ENCODE measurements at regions not wholly inside any gene's neighbourhood (a gene's known extent, or its start where the extent isn't known, plus 50 kb on each side); places are given as distances from the start of the nearest gene placed in this dataset.

DNA sequence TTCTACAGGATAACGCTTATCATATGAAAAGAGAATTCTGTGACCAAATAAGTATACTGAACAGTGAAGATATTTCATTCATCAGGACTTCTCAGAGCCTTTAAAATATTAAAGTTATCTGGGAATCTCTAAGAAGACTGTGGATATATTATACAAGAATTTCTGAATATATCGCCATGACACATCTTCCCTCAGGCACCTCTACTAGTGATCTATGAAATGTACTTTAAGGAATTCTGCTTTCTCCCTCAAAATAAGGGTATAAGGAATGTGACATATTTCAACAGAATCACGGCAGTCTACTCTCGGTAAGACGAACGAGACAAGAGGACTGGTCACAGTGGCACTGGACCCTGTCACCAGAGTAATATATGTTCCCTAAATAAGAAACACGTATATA is 504.2 kb upstream of the PHF14 start:
- Histone ChIP-seq H3K27ac (ENCODE audit: low read depth, low read length) (no peak overlapping the region), H3K9me2 (ENCODE audit: insufficient read depth) (no peaks in the 10 kb centered on the region), H3K27me3 (ENCODE audit: insufficient read depth, low read length) (no peaks in the 10 kb centered on the region), H3K79me2 (ENCODE audit: insufficient read depth, low read length) (no peaks in the 10 kb centered on the region), H3K9me3 (ENCODE audit: control insufficient read depth in 1 of 2, insufficient read depth in 1 of 2, low read depth in 1 of 2, low read length in 2 of 2) (no peaks in the 10 kb centered on the region), H4K20me1 (ENCODE audit: insufficient read depth) (no peaks in the 10 kb centered on the region), H3K4me3 (replicated peaks in 1 of 2; ENCODE audit: low read depth in 1 of 2, low read length in 2 of 2) (no peak overlapping the region), H3K36me3 (ENCODE audit: control insufficient read depth in 1 of 2, insufficient read depth in 2 of 2, low read length in 2 of 2) (no peaks in the 10 kb centered on the region), H3K9ac (ENCODE audit: low read length) (no peak overlapping the region), H2AFZ (ENCODE audit: low read depth, low read length, poor library complexity, severe bottlenecking) (no peak overlapping the region), H3K4me1 (ENCODE audit: control insufficient read depth in 1 of 2, insufficient read depth in 2 of 2, low read length in 2 of 2) (no peaks in the 10 kb centered on the region), H3K4me2 (ENCODE audit: low read length) (no peak overlapping the region)
- no TSS peak for BruUV-seq (replicated peaks)
- intact Hi-C loops (cut with micrococcal nuclease) = no loop called here
- RAD21 ChIA-PET (ENCODE audit: low non-redundant PET in 1 of 2, low total read pairs in 2 of 2, uncharacterized antibody in 2 of 2, unreplicated experiment in 2 of 2) = no interaction called here
- POLR2A ChIA-PET = no interaction called here
- ATAC-seq = no peak
- no peak for DNase-seq (ENCODE audit: low read depth, low spot score)
- CTCF ChIA-PET = no interaction called here
- TF ChIP-seq, protein P1, sequence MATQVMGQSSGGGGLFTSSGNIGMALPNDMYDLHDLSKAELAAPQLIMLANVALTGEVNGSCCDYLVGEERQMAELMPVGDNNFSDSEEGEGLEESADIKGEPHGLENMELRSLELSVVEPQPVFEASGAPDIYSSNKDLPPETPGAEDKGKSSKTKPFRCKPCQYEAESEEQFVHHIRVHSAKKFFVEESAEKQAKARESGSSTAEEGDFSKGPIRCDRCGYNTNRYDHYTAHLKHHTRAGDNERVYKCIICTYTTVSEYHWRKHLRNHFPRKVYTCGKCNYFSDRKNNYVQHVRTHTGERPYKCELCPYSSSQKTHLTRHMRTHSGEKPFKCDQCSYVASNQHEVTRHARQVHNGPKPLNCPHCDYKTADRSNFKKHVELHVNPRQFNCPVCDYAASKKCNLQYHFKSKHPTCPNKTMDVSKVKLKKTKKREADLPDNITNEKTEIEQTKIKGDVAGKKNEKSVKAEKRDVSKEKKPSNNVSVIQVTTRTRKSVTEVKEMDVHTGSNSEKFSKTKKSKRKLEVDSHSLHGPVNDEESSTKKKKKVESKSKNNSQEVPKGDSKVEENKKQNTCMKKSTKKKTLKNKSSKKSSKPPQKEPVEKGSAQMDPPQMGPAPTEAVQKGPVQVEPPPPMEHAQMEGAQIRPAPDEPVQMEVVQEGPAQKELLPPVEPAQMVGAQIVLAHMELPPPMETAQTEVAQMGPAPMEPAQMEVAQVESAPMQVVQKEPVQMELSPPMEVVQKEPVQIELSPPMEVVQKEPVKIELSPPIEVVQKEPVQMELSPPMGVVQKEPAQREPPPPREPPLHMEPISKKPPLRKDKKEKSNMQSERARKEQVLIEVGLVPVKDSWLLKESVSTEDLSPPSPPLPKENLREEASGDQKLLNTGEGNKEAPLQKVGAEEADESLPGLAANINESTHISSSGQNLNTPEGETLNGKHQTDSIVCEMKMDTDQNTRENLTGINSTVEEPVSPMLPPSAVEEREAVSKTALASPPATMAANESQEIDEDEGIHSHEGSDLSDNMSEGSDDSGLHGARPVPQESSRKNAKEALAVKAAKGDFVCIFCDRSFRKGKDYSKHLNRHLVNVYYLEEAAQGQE (IDR thresholded peaks at IDR 0.05; ENCODE audit: low read depth) = no peak
- TF ChIP-seq ELF1 (IDR thresholded peaks at IDR 0.05; ENCODE audit: borderline replicate concordance, low read depth) (no peak), EZH2phosphoT487 (IDR thresholded peaks at IDR 0.05; ENCODE audit: borderline replicate concordance) (no peak), YY1 (IDR thresholded peaks at IDR 0.05; ENCODE audit: extremely low read depth, insufficient replicate concordance, low read depth, low read length) (no peak), JUND (IDR thresholded peaks at IDR 0.05) (no peak), EGR1 (IDR thresholded peaks at IDR 0.05; ENCODE audit: low read depth) (no peak), SRF (IDR thresholded peaks at IDR 0.05; ENCODE audit: low read depth) (no peak), SP1 (IDR thresholded peaks at IDR 0.05; ENCODE audit: low read depth) (no peak), CTCF (IDR thresholded peaks at IDR 0.05 in 2 of 3, conservative IDR thresholded peaks at IDR 0.05 in 1 of 3; ENCODE audit: borderline replicate concordance in 1 of 3, insufficient read depth in 1 of 3, low read depth in 2 of 3, low read length in 2 of 3) (no peak), RAD21 (IDR thresholded peaks at IDR 0.05; ENCODE audit: low read depth) (no peak)
- TF ChIP-seq, protein P2, sequence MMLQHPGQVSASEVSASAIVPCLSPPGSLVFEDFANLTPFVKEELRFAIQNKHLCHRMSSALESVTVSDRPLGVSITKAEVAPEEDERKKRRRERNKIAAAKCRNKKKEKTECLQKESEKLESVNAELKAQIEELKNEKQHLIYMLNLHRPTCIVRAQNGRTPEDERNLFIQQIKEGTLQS (IDR thresholded peaks at IDR 0.05) = no peak
- TF ChIP-seq, protein P3, sequence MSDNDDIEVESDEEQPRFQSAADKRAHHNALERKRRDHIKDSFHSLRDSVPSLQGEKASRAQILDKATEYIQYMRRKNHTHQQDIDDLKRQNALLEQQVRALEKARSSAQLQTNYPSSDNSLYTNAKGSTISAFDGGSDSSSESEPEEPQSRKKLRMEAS (IDR thresholded peaks at IDR 0.05) = no peak
